Heart right ventricle (tissue), 16 donors: ENCODE measurements at regions not wholly inside any gene's neighbourhood (a gene's known extent, or its start where the extent isn't known, plus 50 kb on each side); places are given as distances from the start of the nearest gene placed in this dataset.

Experiments
- ATAC-seq, 8 donors: fragments of 200-7000 bp; cut with Tn5 transposase; one replicate each; pipeline ENCODE4 v1.9.1; 2020; ENCODE audit warnings: mild to moderate bottlenecking in 8 of 8, moderate library complexity in 8 of 8, moderate number of reproducible peaks in 1 of 8
- DNase-seq, 2 donors: peaks; one replicate each; pipeline ENCODE4 v3.0.0-alpha.2; 2020
- H3K27ac ChIP-seq, 10 donors: fragments of 200-600 bp; sonication (generic) in 2 of 10; one replicate each; pipeline versions ENCODE4 v1.5.0 to v1.8.0; 2020 to 2022; ENCODE audit warnings: mild to moderate bottlenecking in 3 of 10
- H3K27me3 ChIP-seq, 7 donors: fragments of 200-600 bp; one replicate each; pipeline ENCODE4 v1.8.0; 2021 to 2022; ENCODE audit warnings: mild to moderate bottlenecking in 2 of 7
- H3K36me3 ChIP-seq, 9 donors: fragments of 200-600 bp; sonication (generic) in 1 of 9; one replicate each; pipeline versions ENCODE4 v1.5.0 to v1.8.0; 2020 to 2022; ENCODE audit warnings: mild to moderate bottlenecking in 2 of 9
- H3K4me1 ChIP-seq, 9 donors: fragments of 200-600 bp; sonication (generic) in 1 of 9; one replicate each; pipeline versions ENCODE4 v1.5.0 to v1.8.0; 2020 to 2022; ENCODE audit warnings: mild to moderate bottlenecking in 4 of 9
- H3K4me3 ChIP-seq, 10 donors: fragments of 200-600 bp; sonication (generic) in 2 of 10; one replicate each; pipeline versions ENCODE4 v1.5.0 to v1.8.0; 2020 to 2022; ENCODE audit warnings: mild to moderate bottlenecking in 7 of 10, moderate library complexity in 2 of 10
- H3K9me3 ChIP-seq, 11 donors: fragments of 200-600 bp in 10 of 11; sonication (generic) in 2 of 11; one replicate each; pipeline versions ENCODE4 v1.5.0 to v1.8.0; 2013 to 2022; ENCODE audit warnings: mild to moderate bottlenecking in 2 of 11, control low read depth in 1 of 11, moderate library complexity in 1 of 11
- WGBS, 2 donors: extraction: QIAGEN DNeasy Blood & Tissue Kit; methylation state at CpG; one replicate each; pipeline ENCODE4 v1.1.7; 2013; ENCODE audit warnings: inconsistent platforms in 1 of 2; 5-methylcytosine and 5-hydroxymethylcytosine counted together
- intact Hi-C, 10 donors: fragments of 100-400 bp; cut with DNase I; formaldehyde crosslinking; loops; one replicate each; pipeline versions ENCODE4 v1.11.1 to v1.14.2; 2022
- TF ChIP-seq, protein P1 (sequence below), 9 donors: fragments of 200-600 bp; sonication (generic) in 2 of 9; IDR thresholded peaks; one replicate each; pipeline versions ENCODE4 v1.5.0 to v1.8.0; 2021 to 2022; ENCODE audit warnings: antibody characterized with exemption in 9 of 9, mild to moderate bottlenecking in 5 of 9, moderate library complexity in 1 of 9
- donor health status: Arrhythmogenic right ventricular cardiomyopathy.
- donor health status: ischemic (EF 13 %, LVEDD 7.1; RV severe dilation, severe dysfunction).
- donor health status: healthy with polysubstance abuse.
- donor health status: DM: no; HTN: yes; CAD: no.
- donor health status: DM: no; HTN: no; CAD: no.
- donor health status: ischemic (EF 25% LVEDD 6.9; RV normal size, moderate dysfunction).
- donor health status: ischemic (EF 25% LVEDD 5.7; RV mildly dilated, moderate dysfunction).
- donor health status: healthy.
- donor health status: DM: yes; HTN: yes; CAD: no.
- donor health status: Ischemic cardiomyopathy.
- donor health status: ischemic (EF 35%, LVEDD 5.7; RV mildly dilated, moderate dysfunction).
- donor health status: nonischemic (EF 11% LVEDD 7.7; RV severe dilation, severe dysfunction).
- donor health status: DM: yes; HTN: yes; CAD: no.
- donor health status: PGD.
- donor health status: ischemic (EF 29% LVEDD 5.4; RV normal size, mild dysfunction).
- donor health status: nonischemic (EF 23%, LVEDD 6.1; RV moderate dilation, normal function).

DNA sequence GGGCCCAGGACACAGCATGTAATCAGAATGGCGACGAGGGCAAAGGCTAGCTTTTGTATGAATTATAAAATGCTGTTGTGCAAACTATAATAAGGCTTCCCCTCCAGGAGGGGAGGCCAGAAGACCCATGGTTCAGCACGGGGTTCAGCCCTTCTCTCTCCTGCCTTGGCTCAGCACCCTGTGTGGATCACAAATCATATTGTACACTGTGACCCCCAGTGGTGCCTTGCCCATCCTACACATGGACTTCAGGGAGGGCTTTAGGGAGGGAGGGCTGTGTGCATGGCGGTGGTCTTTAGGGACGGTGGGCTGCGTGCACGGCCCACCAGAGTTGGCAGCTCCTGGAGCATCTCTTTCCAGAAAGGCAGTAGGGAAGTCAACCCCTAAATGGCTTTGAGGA lies 120.8 kb upstream of the TNR start:
- no peaks in the 10 kb centered on the region for H3K36me3 ChIP-seq
- DNase-seq: no peak
- ATAC-seq: no peak
- peaks cover 0 to 4% (median 0%) of the 10 kb centered on the region in 9 donors for H3K4me1 ChIP-seq
- H3K27ac ChIP-seq: no peak overlapping the region
- 85 to 89% methylated on average over 7 of the region's 7 CpGs for WGBS, 2 donors
- H3K4me3 ChIP-seq: no peak overlapping the region
- H3K27me3 ChIP-seq: no peaks in the 10 kb centered on the region
- TF ChIP-seq, protein P1, sequence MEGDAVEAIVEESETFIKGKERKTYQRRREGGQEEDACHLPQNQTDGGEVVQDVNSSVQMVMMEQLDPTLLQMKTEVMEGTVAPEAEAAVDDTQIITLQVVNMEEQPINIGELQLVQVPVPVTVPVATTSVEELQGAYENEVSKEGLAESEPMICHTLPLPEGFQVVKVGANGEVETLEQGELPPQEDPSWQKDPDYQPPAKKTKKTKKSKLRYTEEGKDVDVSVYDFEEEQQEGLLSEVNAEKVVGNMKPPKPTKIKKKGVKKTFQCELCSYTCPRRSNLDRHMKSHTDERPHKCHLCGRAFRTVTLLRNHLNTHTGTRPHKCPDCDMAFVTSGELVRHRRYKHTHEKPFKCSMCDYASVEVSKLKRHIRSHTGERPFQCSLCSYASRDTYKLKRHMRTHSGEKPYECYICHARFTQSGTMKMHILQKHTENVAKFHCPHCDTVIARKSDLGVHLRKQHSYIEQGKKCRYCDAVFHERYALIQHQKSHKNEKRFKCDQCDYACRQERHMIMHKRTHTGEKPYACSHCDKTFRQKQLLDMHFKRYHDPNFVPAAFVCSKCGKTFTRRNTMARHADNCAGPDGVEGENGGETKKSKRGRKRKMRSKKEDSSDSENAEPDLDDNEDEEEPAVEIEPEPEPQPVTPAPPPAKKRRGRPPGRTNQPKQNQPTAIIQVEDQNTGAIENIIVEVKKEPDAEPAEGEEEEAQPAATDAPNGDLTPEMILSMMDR (IDR thresholded peaks at IDR 0.05): no peak
- intact Hi-C loops: no loop called here
- no peaks in the 10 kb centered on the region for H3K9me3 ChIP-seq

DNA sequence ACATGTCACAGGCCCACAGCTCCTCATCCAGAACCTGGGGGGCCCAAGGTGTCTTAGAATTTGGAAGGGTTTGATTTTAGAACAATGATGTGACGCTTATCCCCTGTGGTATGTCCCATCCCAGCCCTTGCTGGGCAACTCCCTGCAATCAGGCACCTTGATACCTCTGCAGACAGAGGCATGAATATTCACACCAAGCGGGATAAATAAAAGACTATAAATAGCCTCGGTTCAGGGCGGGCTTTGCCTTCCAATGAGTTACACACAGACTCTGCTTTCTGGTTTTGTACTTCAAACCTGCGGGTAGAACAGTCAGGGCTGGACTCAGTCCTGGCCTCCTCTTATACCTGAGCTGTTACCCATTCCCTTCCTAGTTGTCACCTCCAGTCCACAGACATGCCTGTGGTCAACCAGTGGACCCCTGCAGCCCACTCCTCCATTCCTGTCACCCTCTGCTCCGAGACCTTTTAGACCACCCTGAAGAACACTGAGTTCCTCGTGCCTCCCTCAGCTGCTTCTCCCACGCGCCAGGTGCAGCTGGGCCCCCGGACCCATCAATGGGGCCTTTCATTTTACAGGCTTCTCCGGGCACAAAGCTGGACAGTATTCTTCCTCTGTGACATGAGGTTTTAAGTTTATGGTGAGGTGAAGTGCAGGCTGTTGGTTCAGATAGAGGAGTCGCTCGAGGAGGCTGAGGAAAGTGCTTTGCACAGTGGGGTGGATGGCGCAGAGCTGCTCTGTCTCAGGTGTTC lies 120.1 kb upstream of the TNR start:
- peaks cover 0 to 4% (median 0%) of the 10 kb centered on the region in 9 donors for H3K4me1 ChIP-seq
- 80 to 81% methylated on average over 14 of the region's 14 CpGs for WGBS, 2 donors
- ATAC-seq (no peak), DNase-seq (no peak)
- H3K27ac ChIP-seq: no peak overlapping the region
- TF ChIP-seq, protein P1 (IDR thresholded peaks at IDR 0.05): no peak
- intact Hi-C loops: no loop called here
- H3K4me3 ChIP-seq: no peak overlapping the region
- H3K27me3 ChIP-seq: no peaks in the 10 kb centered on the region
- no peaks in the 10 kb centered on the region for H3K9me3 ChIP-seq
- no peaks in the 10 kb centered on the region for H3K36me3 ChIP-seq

DNA sequence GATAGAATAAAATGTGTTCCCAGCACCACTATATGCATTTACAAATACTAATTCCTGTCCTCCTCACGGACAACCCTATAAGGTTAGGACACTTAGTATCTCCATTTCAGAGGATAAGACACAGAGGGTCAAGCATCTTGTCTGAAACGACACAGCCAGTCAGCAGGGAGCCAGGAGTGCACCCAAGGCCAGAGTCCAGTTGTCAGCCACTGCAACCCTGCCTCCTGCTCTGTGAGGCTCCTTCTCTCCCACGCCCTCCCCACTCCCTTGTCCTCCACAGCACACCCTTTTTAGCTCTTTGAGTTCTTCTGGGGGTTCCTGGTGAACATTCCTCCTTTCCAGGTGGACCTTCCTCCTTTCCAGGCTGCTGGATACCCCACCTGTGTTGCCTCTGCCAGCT lies 119.0 kb upstream of the TNR start:
- TF ChIP-seq, protein P1 (IDR thresholded peaks at IDR 0.05): no peak
- Histone ChIP-seq H3K4me3 (no peak overlapping the region), H3K27ac (no peak overlapping the region), H3K27me3 (peaks cover 0 to 4% (median 0%) of the 10 kb centered on the region in 7 donors), H3K4me1 (peaks cover 0 to 4% (median 0%) of the 10 kb centered on the region in 9 donors), H3K9me3 (no peaks in the 10 kb centered on the region), H3K36me3 (no peaks in the 10 kb centered on the region)
- intact Hi-C loops: no loop called here
- no peak for ATAC-seq
- 79 to 85% methylated on average over 3 of the region's 3 CpGs for WGBS, 2 donors
- DNase-seq: no peak

DNA sequence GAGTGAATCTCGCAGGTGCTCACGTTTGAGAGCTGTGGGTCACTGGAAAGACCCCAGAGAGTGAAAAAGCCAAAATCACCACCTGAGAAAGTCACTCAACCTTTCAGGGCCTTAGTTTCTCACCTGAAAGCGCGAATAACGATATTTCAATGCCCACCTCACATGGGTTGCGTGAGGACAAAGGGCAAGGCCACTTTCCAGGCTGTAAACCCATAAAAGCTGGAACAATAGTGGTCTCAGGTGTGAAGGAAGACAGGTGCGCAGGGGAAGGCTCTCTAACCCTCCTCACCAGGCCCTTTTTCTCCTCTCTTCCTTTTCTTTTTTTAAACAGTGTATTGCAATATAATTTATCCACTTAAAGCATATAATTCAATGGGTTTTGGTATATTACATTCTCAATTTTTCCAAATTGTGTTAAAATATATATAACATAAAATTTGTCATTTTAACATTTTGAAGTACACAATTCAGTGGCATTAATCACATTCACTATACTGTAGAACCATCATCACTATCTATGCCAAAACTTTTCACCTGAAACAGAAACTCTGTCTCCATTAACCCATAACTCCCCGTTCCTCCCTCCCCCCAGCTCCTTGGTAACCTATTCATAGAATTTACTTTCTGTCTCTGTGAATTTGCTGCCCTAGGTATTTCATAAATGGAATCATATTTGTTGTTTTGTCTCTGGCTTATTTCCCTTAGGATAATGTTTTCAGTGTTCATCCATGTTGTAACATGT lies 118.4 kb upstream of the TNR start:
- ATAC-seq (no peak), DNase-seq (no peak)
- Histone ChIP-seq H3K4me1 (peaks cover 0 to 4% (median 0%) of the 10 kb centered on the region in 9 donors), H3K4me3 (no peak overlapping the region), H3K36me3 (no peaks in the 10 kb centered on the region), H3K9me3 (no peaks in the 10 kb centered on the region), H3K27me3 (peaks cover 0 to 4% (median 0%) of the 10 kb centered on the region in 7 donors), H3K27ac (no peak overlapping the region)
- 84 to 85% methylated on average over 8 of the region's 8 CpGs for WGBS, 2 donors
- TF ChIP-seq, protein P1 (IDR thresholded peaks at IDR 0.05): no peak
- intact Hi-C loops: no loop called here
